GM21786 (cell line): ENCODE measurements at regions not wholly inside any gene's neighbourhood (a gene's known extent, or its start where the extent isn't known, plus 50 kb on each side); places are given as distances from the start of the nearest gene placed in this dataset.

Experiments used
- ATAC-seq: cut with Tn5 transposase; IDR thresholded peaks from one replicate; pipeline ENCODE4 v1.9.1; 2021; ENCODE audit not compliant: unreplicated experiment

DNA sequence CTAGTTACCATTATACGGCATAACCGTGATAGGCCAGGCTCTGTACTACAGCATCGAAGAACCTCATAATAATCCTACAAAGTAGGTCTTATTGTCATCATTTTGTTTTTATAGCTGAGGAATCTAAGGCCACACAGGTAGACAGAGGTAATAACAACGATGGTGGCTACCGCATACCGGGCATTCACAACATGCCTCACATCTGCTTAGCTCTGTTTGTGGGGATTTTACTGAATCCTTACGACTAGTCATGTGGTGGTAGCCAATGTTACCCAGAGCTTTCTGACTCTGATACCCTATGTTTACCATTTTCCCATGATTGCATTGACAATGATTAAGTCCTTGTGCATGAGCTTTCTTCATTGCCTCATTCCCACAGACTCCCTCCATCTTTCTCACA is 269.4 kb downstream of the TCF7L2 start:
- ATAC-seq: no peak

DNA sequence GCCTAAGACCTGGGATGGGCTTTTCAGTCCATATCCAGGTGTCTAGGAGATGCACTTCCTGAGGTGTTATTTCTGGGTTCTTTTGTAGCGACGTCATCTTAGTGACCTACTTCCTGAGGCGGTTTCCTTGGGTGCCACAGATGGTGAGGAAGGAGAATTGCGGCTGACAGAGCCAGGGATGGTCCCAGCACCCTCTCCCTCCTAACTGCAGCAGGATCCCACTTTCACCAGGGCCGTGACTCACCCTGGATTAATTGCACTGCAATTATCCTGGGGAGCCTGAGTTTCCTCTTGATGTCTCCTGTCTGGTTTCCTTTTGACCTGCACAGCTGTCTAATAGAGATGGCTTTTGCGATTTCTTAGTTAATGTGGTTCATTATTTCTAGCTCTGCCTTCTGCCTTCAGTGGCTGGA is 271.7 kb downstream of the TCF7L2 start:
- ATAC-seq: no peak

DNA sequence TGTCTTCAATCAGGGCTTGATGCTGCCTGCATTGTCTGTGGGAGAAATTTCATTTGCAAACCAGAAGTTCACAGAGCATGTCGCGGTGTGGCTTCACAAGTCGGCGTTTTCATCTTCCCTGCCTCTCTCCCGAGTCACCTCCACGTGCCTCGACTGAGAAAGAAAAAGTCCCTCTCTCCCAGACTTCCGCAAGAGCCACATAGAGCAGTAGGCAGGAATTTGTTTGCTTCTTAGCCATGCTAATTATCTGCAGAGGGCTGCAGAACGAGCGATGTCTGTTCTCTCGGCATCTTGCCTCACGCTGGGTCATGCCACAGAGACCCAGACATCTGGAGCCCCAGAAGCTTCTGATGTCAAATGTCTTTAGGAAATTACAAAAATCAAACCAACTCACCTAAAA is 272.2 kb downstream of the TCF7L2 start:
- ATAC-seq: no peak

DNA sequence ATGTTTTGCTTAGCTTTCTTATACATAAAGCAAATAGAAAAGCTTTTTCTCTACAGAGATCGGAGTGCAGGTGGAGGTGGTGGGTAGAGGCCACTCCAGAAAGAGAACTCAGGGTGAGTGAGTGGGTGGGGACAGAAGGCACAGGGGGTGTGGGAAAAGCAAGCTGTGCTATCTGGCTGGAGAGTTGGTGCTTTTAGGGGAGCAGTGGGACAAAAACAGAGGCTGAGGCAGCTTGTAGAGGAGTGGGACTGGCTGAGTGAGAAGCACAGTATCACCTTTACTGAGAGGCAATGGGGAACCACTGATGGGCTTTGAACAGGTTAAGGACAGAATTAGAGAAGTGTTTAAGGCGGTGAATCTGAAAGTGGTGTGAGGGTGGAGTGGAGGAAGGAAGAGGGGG is 275.3 kb downstream of the TCF7L2 start:
- ATAC-seq: no peak

DNA sequence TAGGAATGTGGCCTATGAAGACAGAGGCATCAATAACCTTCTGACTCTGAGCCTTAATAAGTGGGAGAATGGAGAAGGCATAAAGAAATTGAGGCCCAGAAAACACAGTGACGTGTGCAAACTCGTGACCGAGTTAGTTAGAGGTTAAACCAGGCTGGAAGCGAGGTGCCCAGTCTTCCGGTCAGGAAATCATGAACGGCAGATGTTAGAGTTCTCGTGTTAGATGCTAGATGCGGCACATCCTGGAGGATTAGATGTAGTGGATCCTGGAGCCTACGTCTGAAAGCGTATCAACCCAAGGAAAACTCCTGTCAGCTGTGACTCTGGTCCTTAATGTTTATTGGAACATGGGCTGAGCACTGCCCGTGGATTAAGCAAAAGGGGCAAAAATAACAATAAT is 275.9 kb downstream of the TCF7L2 start:
- ATAC-seq: no peak

DNA sequence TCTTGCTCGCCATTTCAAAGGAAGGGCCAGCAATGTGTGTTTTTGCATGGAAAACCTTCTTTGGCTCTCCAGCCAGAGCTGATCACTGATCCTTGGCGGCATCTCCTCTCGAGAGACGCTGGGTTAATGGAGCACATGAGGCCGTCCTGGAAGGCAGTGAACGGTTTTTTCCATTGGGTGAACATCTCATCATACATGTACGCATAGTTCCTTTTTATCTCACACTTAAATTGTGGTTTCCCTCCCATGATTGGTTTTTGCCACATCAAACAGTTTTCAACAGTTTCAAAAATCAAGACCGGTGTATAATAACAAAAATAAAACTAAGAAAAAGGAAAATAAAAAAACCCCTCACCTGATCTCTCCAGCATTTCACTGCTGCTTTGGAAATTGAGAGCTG is 276.4 kb downstream of the TCF7L2 start:
- ATAC-seq: no peak

DNA sequence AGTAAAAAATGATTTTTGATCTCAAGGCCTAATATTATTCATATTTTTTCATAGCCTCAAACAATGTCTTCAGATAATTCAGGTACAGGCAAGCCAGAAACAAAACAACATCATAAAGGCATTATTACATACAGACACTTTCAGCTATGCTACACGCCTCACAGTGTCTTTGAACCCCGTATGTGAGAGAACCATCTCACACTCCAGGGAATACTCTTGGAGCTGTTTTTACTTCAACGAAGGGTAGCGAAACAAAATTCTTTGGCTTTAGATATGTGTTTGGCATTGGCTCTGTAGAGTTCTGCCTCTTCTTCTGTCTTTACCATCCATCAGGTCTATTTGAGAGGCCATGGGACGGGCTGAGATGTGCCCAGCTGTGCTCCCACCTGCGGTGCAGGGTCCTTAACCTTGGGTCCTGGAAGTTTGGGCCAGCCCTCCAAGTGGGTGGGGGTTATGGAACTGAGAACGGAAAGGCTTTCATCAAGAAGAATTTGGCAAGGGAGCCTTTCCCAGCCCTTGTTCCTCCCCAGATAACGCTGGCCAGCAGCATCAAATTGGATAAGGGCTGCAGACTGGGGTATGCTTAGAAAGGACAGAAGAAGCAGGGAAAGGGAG is 276.9 kb downstream of the TCF7L2 start:
- no peak for ATAC-seq

DNA sequence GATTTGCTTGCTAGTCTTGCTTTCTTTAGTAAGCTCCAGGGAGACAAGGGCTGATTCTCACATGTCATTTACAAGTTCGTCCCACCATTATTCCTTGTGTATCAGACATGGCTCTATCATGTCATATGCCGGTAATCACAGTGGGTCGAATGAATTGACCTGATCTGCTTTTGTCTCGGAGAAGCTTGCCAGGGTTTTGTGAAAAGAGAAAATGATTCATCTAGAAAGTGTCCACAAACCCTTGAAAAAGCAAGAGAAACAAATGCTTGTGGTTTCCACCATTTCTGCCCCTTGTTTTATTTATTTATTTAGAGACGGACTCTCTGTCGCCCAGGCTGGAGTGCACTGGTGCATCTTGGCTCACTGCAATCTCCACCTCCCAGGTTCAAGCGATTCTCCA is 278.5 kb downstream of the TCF7L2 start:
- ATAC-seq: no peak

DNA sequence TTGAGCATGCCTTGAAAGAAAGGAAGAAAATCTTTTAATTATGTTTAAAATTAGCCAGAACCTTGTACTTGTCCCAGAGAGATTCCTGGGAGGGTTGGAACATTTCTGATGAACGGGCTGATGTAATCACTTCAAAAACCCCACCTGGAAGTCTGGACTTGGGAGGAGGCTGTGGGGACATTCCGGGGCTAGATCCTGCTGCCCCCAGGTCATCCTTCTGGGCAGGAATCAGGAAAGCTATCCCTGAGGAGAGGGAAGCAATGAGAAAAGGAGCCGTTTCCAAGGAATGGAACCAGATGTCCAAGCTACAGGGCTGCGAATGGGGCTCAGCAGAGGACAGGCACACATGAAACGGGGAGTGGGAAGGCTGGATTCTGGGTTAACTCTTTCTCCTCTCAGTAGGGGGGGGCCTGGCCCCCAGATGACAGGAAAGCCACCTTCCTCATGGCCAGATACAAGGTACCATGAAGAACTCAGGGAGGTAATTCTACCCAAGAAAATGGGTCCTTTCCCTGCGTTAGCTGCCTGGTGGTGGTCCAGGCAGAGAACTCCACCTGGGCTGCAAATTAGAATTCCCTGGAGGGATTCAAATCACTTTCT is 280.1 kb downstream of the TCF7L2 start:
- no peak for ATAC-seq

DNA sequence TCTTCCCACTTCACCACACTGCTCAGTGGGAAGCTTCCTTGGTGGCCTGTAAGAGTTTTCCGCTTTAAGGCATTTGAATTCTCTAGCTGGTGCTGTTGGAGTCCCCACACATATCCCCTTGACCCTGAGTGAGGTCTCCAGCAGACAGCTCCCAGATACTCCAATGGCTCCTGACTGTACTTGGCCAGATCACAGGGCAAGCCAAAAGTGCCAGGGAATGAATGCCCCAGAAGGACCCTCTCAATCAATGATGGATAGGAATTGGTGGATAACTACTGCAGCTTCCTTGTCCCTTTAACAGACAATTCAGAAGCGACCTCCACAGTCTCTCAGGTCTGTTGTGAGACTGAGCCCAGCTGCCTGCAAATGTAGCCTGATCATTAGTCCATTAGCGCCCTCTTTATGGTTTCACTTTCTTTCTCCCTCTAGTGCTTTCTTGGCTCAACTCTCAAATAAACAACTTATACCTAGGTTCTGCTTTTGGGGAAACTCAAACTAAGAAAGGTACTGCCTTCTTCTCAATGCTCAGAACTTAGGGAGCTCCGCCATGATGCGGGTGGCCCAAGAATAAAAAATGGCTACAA is 283.0 kb downstream of the TCF7L2 start:
- ATAC-seq: peak; percentile 72

DNA sequence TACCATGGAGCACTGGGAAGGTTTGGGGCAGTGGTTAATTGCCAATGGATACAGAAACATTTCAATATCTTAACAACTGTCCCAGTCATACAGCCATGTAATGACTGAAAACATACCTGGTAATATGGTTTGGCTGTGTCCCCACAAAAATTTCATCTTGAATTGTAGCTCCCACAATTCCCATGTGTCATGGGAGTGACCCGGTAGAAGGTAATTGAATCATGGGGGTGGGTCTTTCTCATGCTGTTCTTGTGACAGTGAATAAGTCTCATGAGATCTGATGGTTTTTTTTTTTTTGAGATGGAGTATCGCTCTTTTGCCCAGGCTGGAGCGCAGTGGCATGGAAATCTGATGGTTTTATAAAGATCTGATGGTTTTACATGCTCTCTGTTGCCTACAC is 284.4 kb downstream of the TCF7L2 start:
- ATAC-seq: no peak

DNA sequence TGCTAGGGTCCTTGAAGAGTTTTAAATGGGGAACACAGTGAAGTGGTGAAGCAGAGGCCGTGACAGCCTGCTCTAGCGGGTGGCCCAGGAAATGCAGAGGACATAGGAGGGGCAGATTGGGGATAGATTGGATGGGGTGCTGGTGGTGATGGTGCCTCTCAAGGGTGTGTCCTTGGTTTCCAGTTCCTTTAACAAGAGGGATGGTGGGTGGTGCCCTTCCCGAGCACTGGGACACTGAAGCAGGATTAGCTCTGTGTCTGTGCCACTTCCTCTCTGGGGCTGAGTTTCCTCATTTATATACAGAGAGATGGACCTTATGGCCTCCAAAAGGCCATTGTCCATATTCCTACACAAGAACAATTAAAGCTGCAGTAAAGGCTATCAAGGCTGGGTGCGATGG is 285.5 kb downstream of the TCF7L2 start:
- no peak for ATAC-seq

DNA sequence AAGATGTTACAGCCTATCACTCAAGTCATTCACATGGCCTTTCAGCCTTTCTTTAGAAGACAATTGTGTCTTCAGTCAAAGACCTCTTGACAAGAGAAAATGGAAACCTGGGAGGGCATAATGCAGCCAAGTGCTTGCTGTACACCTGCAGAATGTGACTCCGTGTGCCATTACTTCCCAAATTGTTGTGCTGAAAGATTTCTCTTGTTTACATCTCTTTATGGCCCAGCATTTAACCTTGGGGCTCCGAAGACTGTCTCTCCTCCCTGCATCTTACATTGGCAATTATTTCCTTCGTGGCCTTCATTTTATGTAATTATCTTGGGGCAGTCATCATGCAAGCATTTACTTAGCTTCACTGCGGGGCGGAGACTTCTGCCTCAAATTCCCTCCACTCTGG is 287.0 kb downstream of the TCF7L2 start:
- ATAC-seq: no peak

DNA sequence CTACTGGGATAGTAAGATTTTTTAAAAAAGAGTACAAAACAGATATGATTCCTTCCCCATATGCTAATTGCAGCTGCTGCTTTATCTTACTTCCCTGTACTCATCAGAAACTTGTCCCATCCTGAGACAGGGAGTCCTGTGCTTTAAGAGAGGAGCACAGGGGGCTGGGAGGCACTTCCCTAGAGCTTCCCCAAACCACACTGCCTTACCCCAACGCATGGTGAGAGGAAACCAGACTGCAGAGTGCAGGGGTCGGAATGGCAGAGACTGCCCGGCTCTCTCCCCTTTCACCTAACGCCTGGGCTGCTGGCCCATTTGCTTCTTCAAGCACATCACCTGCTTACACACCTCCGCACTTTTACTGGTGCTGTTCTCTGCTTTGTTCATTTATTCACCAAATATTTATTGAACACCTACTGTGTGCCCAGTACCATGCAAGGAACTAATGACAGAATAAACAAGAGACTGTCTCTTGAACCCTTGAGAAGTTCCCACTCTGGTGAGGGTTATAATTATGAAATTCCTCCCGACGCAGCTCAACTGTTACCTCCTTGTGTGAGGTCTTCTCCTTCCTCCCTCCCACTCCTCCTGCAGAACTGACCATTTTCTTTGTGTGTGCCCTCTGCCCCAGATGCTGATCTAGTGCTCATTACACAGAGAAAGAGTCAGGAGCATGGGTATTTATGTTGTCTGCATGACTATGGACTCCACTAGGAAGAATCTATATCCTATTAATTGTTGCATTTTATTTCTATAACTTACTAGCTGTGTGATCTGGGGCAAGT is 289.7 kb downstream of the TCF7L2 start:
- no peak for ATAC-seq

DNA sequence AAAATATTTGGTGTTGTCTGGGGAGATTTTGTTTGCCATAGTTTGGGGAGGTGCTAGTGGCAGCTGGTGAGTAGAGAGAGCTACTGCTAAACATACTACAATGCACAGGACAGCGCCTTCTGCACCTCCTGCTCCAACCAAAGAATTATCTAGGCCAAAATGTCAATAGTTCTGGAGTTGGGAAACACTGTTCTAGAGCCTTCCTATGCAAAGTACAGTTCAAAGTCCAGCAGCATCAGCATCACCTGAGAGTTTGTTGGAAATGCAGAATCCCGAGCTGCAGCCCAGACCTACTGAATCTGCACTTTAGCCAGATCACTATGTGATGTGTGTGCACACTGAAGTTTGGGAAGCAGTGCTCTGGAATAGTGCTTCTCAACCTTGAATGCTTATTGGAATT is 290.7 kb downstream of the TCF7L2 start:
- ATAC-seq: no peak

DNA sequence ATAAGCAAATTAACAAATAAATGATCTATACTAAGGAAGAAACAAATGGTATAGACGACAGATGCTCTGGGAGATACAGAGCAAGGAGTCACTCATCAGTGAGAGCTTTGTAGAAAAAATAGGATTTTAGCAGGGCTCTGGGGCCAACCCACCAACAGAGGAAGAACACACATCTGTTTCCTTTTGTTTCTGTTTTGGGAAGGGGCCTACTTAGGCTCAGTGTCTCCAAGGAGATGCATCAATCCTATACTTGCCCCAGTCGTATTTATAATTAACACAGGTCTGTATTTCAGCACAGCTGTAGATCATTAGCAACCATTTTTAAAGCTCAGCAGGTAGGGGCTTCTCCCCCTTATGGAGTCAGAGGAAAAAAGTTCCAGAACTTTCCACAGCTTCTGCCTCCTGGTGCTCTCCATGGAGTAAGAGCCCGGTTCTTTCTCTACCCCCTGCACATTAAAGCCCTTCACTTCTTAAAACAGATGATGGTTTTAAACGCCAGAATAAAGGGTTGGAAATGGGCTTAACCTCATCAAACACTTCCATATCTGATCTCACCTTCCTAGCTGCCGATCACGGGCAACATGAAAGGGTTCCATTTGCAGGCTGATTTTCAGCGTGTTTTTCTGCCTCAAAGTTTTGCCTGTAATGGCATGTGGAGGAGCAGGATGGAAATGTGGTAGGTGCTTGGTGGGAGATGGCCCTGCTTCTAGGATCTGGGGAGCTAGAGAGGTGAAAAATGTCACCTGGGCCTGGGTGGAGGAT is 291.7 kb downstream of the TCF7L2 start:
- ATAC-seq: no peak

DNA sequence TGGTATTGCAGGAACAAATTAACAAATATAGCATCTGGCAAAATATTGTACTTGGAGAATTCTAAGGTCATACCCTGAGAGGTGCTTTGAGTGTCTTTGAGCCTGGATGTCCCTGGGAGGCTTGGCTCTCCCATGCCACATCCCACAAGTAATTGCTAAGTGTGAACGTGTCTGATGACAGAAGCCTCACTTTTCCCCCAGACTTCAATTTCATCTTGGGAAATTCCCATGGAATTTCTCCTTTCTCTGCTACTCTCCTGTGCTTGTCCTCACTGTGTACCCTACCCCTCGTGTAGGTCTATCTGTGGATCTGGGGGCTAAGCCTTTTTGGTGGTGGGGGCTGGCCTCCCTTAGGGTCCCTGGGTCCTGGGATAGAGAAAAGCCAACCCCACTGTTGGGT is 293.3 kb downstream of the TCF7L2 start:
- no peak for ATAC-seq

DNA sequence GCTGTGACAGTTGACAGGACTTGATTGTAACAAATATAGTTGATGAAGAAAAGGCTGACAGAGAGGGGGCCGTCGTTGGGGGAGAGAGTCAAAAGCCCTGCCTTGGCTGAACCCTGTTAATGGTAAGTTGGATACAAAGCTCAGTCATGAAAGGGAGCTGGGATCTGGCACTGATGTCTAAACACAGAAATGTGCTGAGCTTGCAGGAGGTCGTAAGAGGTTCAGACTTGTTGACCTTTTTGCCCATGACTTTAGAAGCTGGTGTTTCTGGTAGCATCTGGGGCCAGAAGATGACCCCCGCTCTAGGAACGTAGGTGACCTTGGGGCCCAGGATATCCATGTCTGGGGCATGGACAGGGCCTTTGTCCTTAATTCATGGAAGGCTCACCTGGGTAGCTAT is 294.7 kb downstream of the TCF7L2 start:
- no peak for ATAC-seq

DNA sequence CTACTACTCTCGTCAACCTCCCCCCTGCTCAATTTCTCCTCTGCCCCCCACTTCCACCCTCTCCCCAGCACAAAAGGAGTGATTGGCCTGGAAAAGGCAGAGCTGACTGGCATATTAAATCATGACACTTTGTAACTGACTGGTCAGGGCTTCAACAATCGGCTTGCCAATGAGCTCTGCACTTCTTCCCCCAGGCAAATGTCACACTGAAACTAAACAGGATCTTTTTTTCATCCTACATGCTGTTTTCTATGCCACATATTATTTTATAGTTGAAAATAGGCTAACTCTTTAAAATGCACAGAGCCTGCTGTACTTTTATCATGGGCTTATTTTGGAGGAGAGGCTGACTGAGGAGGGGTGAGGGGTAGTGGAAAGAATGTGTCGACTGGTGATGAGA is 295.2 kb downstream of the TCF7L2 start:
- ATAC-seq: no peak

DNA sequence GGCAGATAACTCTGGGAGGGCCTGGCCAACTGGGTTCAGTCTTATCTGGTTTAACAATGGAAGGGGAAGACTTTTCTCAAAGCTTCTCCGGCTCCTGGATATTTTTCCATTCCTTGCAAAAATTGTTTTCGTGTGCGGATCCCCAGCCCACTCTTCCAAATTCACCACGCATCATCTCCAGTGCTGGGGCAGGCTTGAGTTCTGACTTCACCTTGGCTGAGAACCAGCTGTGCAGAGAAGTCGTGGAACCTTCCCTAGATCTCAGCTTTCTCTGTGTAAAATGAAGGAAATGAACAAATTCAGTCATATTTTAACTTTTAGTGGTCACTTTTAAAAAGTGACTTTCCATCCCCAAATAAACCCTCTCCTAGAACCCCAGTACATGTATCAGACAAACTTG is 297.0 kb downstream of the TCF7L2 start:
- no peak for ATAC-seq
